GM12878 (cell line): ENCODE measurements at regions not wholly inside any gene's neighbourhood (a gene's known extent, or its start where the extent isn't known, plus 50 kb on each side); places are given as distances from the start of the nearest gene placed in this dataset.

Source experiments
- ATAC-seq: fragments of 200-7000 bp; cut with Tn5 transposase; 3 replicates; pipeline ENCODE4 v1.9.1; 2020; ENCODE audit warnings: mild to moderate bottlenecking, moderate library complexity
- BruUV-seq: library from RNA; stranded (reverse); fragments of 400-500 nt; replicated peaks from 2 replicates; lab custom pipeline; 2021; lab: Mats Ljungman, UMichigan
- CTCF ChIA-PET: fragments of 300-600 bp; sonication (Branson Sonifier 250); formaldehyde crosslinking; extraction: SDS; loops from one replicate; lab custom pipeline; 2021; ENCODE audit warnings: inconsistent platforms; lab: Yijun Ruan, JAX
- POLR2A ChIA-PET: fragments of 350-600 bp; formaldehyde crosslinking; extraction: SDS; loops from one replicate; lab custom pipeline; 2021; ENCODE audit warnings: inconsistent platforms; lab: Charles Lee
- RAD21 ChIA-PET: fragments of 300-600 bp; sonication (Branson Sonifier 250); formaldehyde crosslinking; loops from one replicate; lab custom pipeline; 2023; ENCODE audit warnings: antibody characterized with exemption; ENCODE audit not compliant: unreplicated experiment; lab: Charles Lee
- SMC1A ChIA-PET: fragments of 300-600 bp; sonication (Branson Sonifier 250); formaldehyde crosslinking; loops from one replicate; lab custom pipeline; 2023; ENCODE audit not compliant: unreplicated experiment, uncharacterized antibody; lab: Charles Lee
- DNase-seq: peaks from one replicate; pipeline ENCODE4 v3.0.0-alpha.2; 2011; ENCODE audit warnings: low read depth, low spot score
- FAIRE-seq: peaks from 3 replicates; lab custom pipeline; 2011; peaks lifted over from hg19 to GRCh38; lab: Jason Lieb, UNC
- H2AFZ ChIP-seq: 2 replicates; pipeline ENCODE4 v1.6.0; 2011; ENCODE audit warnings: low read depth, low read length, control low read depth; ENCODE audit not compliant: control insufficient read depth
- H3K27ac ChIP-seq: 2 replicates; pipeline ENCODE4 v1.5.1; 2011; ENCODE audit warnings: control low read depth; ENCODE audit not compliant: control insufficient read depth, insufficient read depth
- H3K27me3 ChIP-seq, 2 experiments: replicated peaks in 1 of 2; 2 replicates each; pipeline versions ENCODE4 v1.6.0 to v1.6.1; 2011; ENCODE audit warnings: low read length in 1 of 2; ENCODE audit not compliant: control insufficient read depth in 2 of 2, insufficient read depth in 2 of 2
- H3K36me3 ChIP-seq, 2 experiments: 2 replicates each; pipeline ENCODE4 v1.5.1; 2011; ENCODE audit warnings: low read length in 1 of 2; ENCODE audit not compliant: control insufficient read depth in 2 of 2, insufficient read depth in 2 of 2
- H3K4me1 ChIP-seq: 2 replicates; pipeline ENCODE4 v1.6.1; 2011; ENCODE audit warnings: mild to moderate bottlenecking, low read length, moderate library complexity, mixed read lengths; ENCODE audit not compliant: control insufficient read depth, insufficient read depth
- H3K4me2 ChIP-seq: 2 replicates; pipeline ENCODE4 v1.6.0; 2011; ENCODE audit warnings: control low read depth; ENCODE audit not compliant: control insufficient read depth, insufficient read depth
- H3K4me3 ChIP-seq: fragments of 200-600 bp; sonication (generic); 2 replicates; pipeline ENCODE4 v1.5.1; 2016
- H3K79me2 ChIP-seq: 2 replicates; pipeline ENCODE4 v1.6.0; 2011; ENCODE audit warnings: low read length; ENCODE audit not compliant: control insufficient read depth, insufficient read depth
- H3K9ac ChIP-seq: 2 replicates; pipeline ENCODE4 v1.8.0; 2011; ENCODE audit warnings: low read length, control low read depth, mixed read lengths; ENCODE audit not compliant: control insufficient read depth, insufficient read depth
- H3K9me3 ChIP-seq: replicated peaks from 3 replicates; pipeline ENCODE4 v1.5.1; 2011; ENCODE audit warnings: mild to moderate bottlenecking, low read length; ENCODE audit not compliant: control insufficient read depth, insufficient read depth
- H4K20me1 ChIP-seq: 2 replicates; pipeline ENCODE4 v1.6.0; 2011; ENCODE audit not compliant: control insufficient read depth, insufficient read depth
- CEBPB ChIP-seq, 2 experiments: fragments of 150-350 bp in 1 of 2; IDR thresholded peaks; 2 replicates each; pipeline ENCODE4 v1.6.1; 2012 to 2014; ENCODE audit warnings: low read depth in 2 of 2, low read length in 2 of 2, borderline replicate concordance in 1 of 2, inconsistent platforms in 1 of 2
- CHD1 ChIP-seq: IDR thresholded peaks from 2 replicates; pipeline ENCODE4 v1.6.1; 2012; ENCODE audit warnings: low read depth, low read length, improper control_type of control experiment
- CREM ChIP-seq: IDR thresholded peaks from 2 replicates; pipeline ENCODE4 v1.6.1; 2014; ENCODE audit warnings: antibody characterized with exemption, low read depth
- E4F1 ChIP-seq: fragments of 450-650 bp; IDR thresholded peaks from 2 replicates; pipeline ENCODE4 v1.6.1; 2018; ENCODE audit warnings: borderline replicate concordance, mild to moderate bottlenecking; ENCODE audit not compliant: partially characterized antibody
- EP300 ChIP-seq, 2 experiments: fragments of 150-350 bp in 1 of 2; IDR thresholded peaks; 2 replicates each; pipeline ENCODE4 v1.6.1; 2011 to 2012; ENCODE audit warnings: low read depth in 2 of 2, low read length in 2 of 2, borderline replicate concordance in 1 of 2, improper control_type of control experiment in 1 of 2, inconsistent platforms in 1 of 2; ENCODE audit not compliant: control insufficient read depth in 1 of 2
- HSF1 ChIP-seq: fragments of 150-350 bp; IDR thresholded peaks from 2 replicates; pipeline ENCODE4 v1.6.1; 2014; ENCODE audit warnings: mild to moderate bottlenecking, low read depth, low read length
- MEF2B ChIP-seq: fragments of 450-650 bp; IDR thresholded peaks from 2 replicates; pipeline ENCODE4 v1.6.1; 2018; ENCODE audit warnings: mild to moderate bottlenecking, moderate library complexity; ENCODE audit not compliant: partially characterized antibody, poor library complexity, severe bottlenecking
- NR2F1 ChIP-seq: fragments of 450-650 bp; conservative IDR thresholded peaks from 2 replicates; pipeline ENCODE4 v1.6.1; 2017; ENCODE audit warnings: mild to moderate bottlenecking
- POLR2AphosphoS2 ChIP-seq: IDR thresholded peaks from 2 replicates; pipeline ENCODE4 v1.6.1; 2011; ENCODE audit warnings: low read depth, mild to moderate bottlenecking, low read length, improper control_type of control experiment, moderate library complexity
- PRDM15 ChIP-seq: fragments of 450-650 bp; formaldehyde crosslinking; IDR thresholded peaks from 2 replicates; pipeline ENCODE4 v1.4.0; 2020; ENCODE audit warnings: mild to moderate bottlenecking, moderate library complexity
- SIN3A ChIP-seq: IDR thresholded peaks from 2 replicates; pipeline ENCODE4 v1.6.1; 2012; ENCODE audit warnings: low read depth, low read length, improper control_type of control experiment
- SMC3 ChIP-seq: IDR thresholded peaks from 2 replicates; pipeline ENCODE4 v1.6.1; 2011; ENCODE audit warnings: low read length, improper control_type of control experiment, borderline replicate concordance
- YY1 ChIP-seq: IDR thresholded peaks from 2 replicates; pipeline ENCODE4 v1.6.1; 2011; ENCODE audit warnings: low read depth, mild to moderate bottlenecking, low read length
- ZNF217 ChIP-seq: fragments of 450-650 bp; IDR thresholded peaks from 2 replicates; pipeline ENCODE4 v1.6.1; 2017; ENCODE audit warnings: antibody characterized with exemption, mild to moderate bottlenecking
- WGBS: methylation state at CpG from one replicate; pipeline ENCODE4 v1.1.6; 2016; ENCODE audit warnings: low lambda C conversion rate; ENCODE audit not compliant: insufficient replicate concordance, insufficient coverage; ENCODE audit errors: missing lambda C conversion rate; 5-methylcytosine and 5-hydroxymethylcytosine counted together
- in situ Hi-C: fragments of 300-500 bp; cut with MboI; formaldehyde crosslinking; loops from 9 replicates; pipeline ENCODE4 v1.14.3; 2018; ENCODE audit warnings: mixed read lengths
- intact Hi-C: fragments of 100-400 bp; cut with micrococcal nuclease; formaldehyde crosslinking; loops from one replicate; pipeline ENCODE4 v1.14.2; 2022; ENCODE audit not compliant: unreplicated experiment

GRCh38 chr4:75325318-75325979 lies 188.8 kb downstream of the RCHY1 start (continued):
- TF ChIP-seq CHD1 (no peak), HSF1 (no peak), POLR2AphosphoS2 (no peak)

- ChIA-PET POLR2A (no interaction called here), CTCF (no interaction called here), RAD21 (interaction anchor here (0.6 kb wide), 1 partner anchor 13 kb away, joined by 3 read pairs; no protein-coding TSS in a partner anchor), SMC1A (no interaction called here)
- BruUV-seq = no TSS peak
- FAIRE-seq = no peak
- H3K27ac ChIP-seq = no peak overlapping the region
- in situ Hi-C loops = no loop called here
- no peak for DNase-seq
- no peak for ATAC-seq
- no peak overlapping the region for H3K4me3 ChIP-seq
- H3K4me2 ChIP-seq = no peak overlapping the region
- WGBS = under 1% methylated on average over 5 of the region's 5 CpGs
- H3K9ac ChIP-seq = no peak overlapping the region
- no peaks in the 10 kb centered on the region for H3K9me3 ChIP-seq
- no peaks in the 10 kb centered on the region for H3K36me3 ChIP-seq
- H3K79me2 ChIP-seq = no peaks in the 10 kb centered on the region
- no peaks in the 10 kb centered on the region for H4K20me1 ChIP-seq
- H2AFZ ChIP-seq = no peak overlapping the region
- H3K27me3 ChIP-seq = no peaks in the 10 kb centered on the region
- intact Hi-C loops = no loop called here
- H3K4me1 ChIP-seq = no peaks in the 10 kb centered on the region
- TF ChIP-seq ZNF217 (no peak), EP300 (IDR thresholded peaks at IDR 0.05; ENCODE audit: borderline replicate concordance in 1 of 2, control insufficient read depth in 1 of 2, low read depth in 2 of 2, low read length in 2 of 2) (no peak), MEF2B (no peak), E4F1 (no peak), SIN3A (no peak), SMC3 (no peak), CEBPB (IDR thresholded peaks at IDR 0.05; ENCODE audit: borderline replicate concordance in 1 of 2, low read depth in 2 of 2, low read length in 2 of 2) (no peak), NR2F1 (no peak), PRDM15 (CRISPR knock-in tag) (no peak), CREM (no peak), YY1 (no peak)
Observed at GRCh38 chr4:75321484-75321883, 192.7 kb downstream of the RCHY1 start.
